IMR-90 (cell line): ENCODE measurements at regions not wholly inside any gene's neighbourhood (a gene's known extent, or its start where the extent isn't known, plus 50 kb on each side); places are given as distances from the start of the nearest gene placed in this dataset.
"Not testable (repeated sequence)": the region's sequence is repeated elsewhere in the genome, so short reads cannot be mapped to it uniquely, and the experiment has no call there.

ENCODE experiments used
- ATAC-seq: fragments of 200-7000 bp; cut with Tn5 transposase; 2 replicates; pipeline ENCODE4 v1.9.1; 2020; ENCODE audit warnings: low read depth, mild to moderate bottlenecking, moderate library complexity
- BruUV-seq: library from RNA; stranded (reverse); fragments of 400-500 nt; replicated peaks from 2 replicates; lab custom pipeline; 2021; lab: Mats Ljungman, UMichigan
- CTCF ChIA-PET: fragments of 300-600 bp; formaldehyde crosslinking; extraction: SDS; loops from one replicate; lab custom pipeline; 2021; ENCODE audit warnings: antibody characterized with exemption; lab: Yijun Ruan, JAX
- POLR2A ChIA-PET: fragments of 300-600 bp; sonication (Branson Sonifier 250); formaldehyde crosslinking; loops from one replicate; lab custom pipeline; 2022; ENCODE audit warnings: antibody characterized with exemption; ENCODE audit not compliant: unreplicated experiment; lab: Charles Lee
- DNase-seq: peaks from one replicate; pipeline ENCODE4 v3.0.0; 2013
- H2AFZ ChIP-seq: replicated peaks from 2 replicates; pipeline ENCODE3; 2013; ENCODE audit warnings: low read length, mild to moderate bottlenecking; ENCODE audit not compliant: poor library complexity
- H2AK5ac ChIP-seq: 2 replicates; pipeline ENCODE4 v1.6.1; 2013; ENCODE audit warnings: low read depth, low read length, inconsistent platforms
- H2AK9ac ChIP-seq: replicated peaks from 2 replicates; pipeline ENCODE3; 2013; ENCODE audit warnings: mild to moderate bottlenecking, low read depth, low read length, moderate library complexity; ENCODE audit not compliant: poor library complexity
- H2BK120ac ChIP-seq: 2 replicates; pipeline ENCODE4 v1.6.1; 2013; ENCODE audit warnings: low read depth, low read length, inconsistent platforms
- H2BK15ac ChIP-seq: 3 replicates; pipeline ENCODE4 v1.6.1; 2013; ENCODE audit warnings: low read depth, low read length, inconsistent platforms
- H2BK20ac ChIP-seq: 2 replicates; pipeline ENCODE4 v1.6.1; 2013; ENCODE audit warnings: low read depth, mild to moderate bottlenecking, inconsistent platforms, low read length, moderate library complexity
- H2BK5ac ChIP-seq: 2 replicates; pipeline ENCODE4 v1.6.1; 2013; ENCODE audit warnings: mild to moderate bottlenecking, low read depth, low read length, inconsistent platforms; ENCODE audit not compliant: poor library complexity, severe bottlenecking
- H3K14ac ChIP-seq: replicated peaks from 2 replicates; pipeline ENCODE4 v1.6.1; 2013; ENCODE audit warnings: low read depth, low read length, inconsistent platforms
- H3K18ac ChIP-seq: 2 replicates; pipeline ENCODE4 v1.6.1; 2013; ENCODE audit warnings: low read depth, low read length, control low read depth
- H3K23ac ChIP-seq: 2 replicates; pipeline ENCODE4 v1.6.1; 2013; ENCODE audit warnings: low read depth, low read length, inconsistent platforms
- H3K27ac ChIP-seq: 2 replicates; pipeline ENCODE4 v1.5.1; 2013; ENCODE audit warnings: mild to moderate bottlenecking, control low read depth, low read length; ENCODE audit not compliant: insufficient read depth
- H3K27me3 ChIP-seq: 2 replicates; pipeline ENCODE4 v1.6.1; 2013; ENCODE audit warnings: low read length; ENCODE audit not compliant: control insufficient read depth, insufficient read depth
- H3K36me3 ChIP-seq: 2 replicates; pipeline ENCODE4 v1.6.1; 2013; ENCODE audit warnings: low read length, mixed read lengths; ENCODE audit not compliant: control insufficient read depth, insufficient read depth
- H3K4ac ChIP-seq: 2 replicates; pipeline ENCODE4 v1.6.1; 2013; ENCODE audit warnings: low read depth, low read length, inconsistent platforms
- H3K4me1 ChIP-seq: 2 replicates; pipeline ENCODE4 v1.6.1; 2013; ENCODE audit warnings: low read length, mixed read lengths; ENCODE audit not compliant: control insufficient read depth, insufficient read depth
- H3K4me2 ChIP-seq: 2 replicates; pipeline ENCODE4 v1.6.1; 2013; ENCODE audit warnings: low read depth, mild to moderate bottlenecking, control low read depth, low read length, moderate library complexity
- H3K4me3 ChIP-seq: 2 replicates; pipeline ENCODE4 v1.5.1; 2013; ENCODE audit warnings: low read depth, mild to moderate bottlenecking, control low read depth, low read length, moderate library complexity; ENCODE audit not compliant: insufficient read depth
- H3K56ac ChIP-seq: 2 replicates; pipeline ENCODE4 v1.6.1; 2013; ENCODE audit warnings: low read length, inconsistent platforms; ENCODE audit not compliant: insufficient read depth; ENCODE audit errors: extremely low read depth
- H3K79me1 ChIP-seq, 2 experiments: 2 replicates each; pipeline ENCODE4 v1.6.1; 2013; ENCODE audit warnings: low read length in 2 of 2, inconsistent platforms in 1 of 2, low read depth in 1 of 2
- H3K9ac ChIP-seq: 2 replicates; pipeline ENCODE4 v1.6.1; 2013; ENCODE audit warnings: low read depth, low read length, control low read depth
- H3K9me1 ChIP-seq: 2 replicates; pipeline ENCODE4 v1.6.1; 2013; ENCODE audit warnings: low read length, inconsistent platforms; ENCODE audit not compliant: insufficient read depth
- H3K9me3 ChIP-seq: 2 replicates; pipeline ENCODE4 v1.6.1; 2013; ENCODE audit warnings: low read length; ENCODE audit not compliant: control insufficient read depth, insufficient read depth
- H4K20me1 ChIP-seq: 2 replicates; pipeline ENCODE4 v1.6.1; 2013; ENCODE audit warnings: low read length, inconsistent platforms; ENCODE audit not compliant: insufficient read depth
- H4K5ac ChIP-seq: 2 replicates; pipeline ENCODE4 v1.6.1; 2013; ENCODE audit warnings: mild to moderate bottlenecking, low read depth, low read length, control low read depth
- H4K8ac ChIP-seq, 2 experiments: 2 replicates each; pipeline ENCODE4 v1.6.1; 2013; ENCODE audit warnings: low read depth in 2 of 2, low read length in 2 of 2, control low read depth in 1 of 2, inconsistent platforms in 1 of 2
- H4K91ac ChIP-seq: 2 replicates; pipeline ENCODE4 v1.6.1; 2013; ENCODE audit warnings: low read depth, low read length, inconsistent platforms; ENCODE audit not compliant: insufficient read depth
- WGBS, 2 experiments: methylation state at CpG; one replicate each; pipeline versions ENCODE4 v1.1.5 to v1.1.7; 2013; ENCODE audit warnings: missing lambda C conversion rate in 2 of 2; ENCODE audit not compliant: insufficient read length in 1 of 2; ENCODE audit errors: extremely low coverage in 2 of 2; 5-methylcytosine and 5-hydroxymethylcytosine counted together
- dilution Hi-C: fragments of 300-500 bp; cut with HindIII; formaldehyde crosslinking; loops from one replicate; pipeline ENCODE4 v1.14.3; 2018; ENCODE audit warnings: low sequenced_read_pairs; ENCODE audit not compliant: unreplicated experiment
- in situ Hi-C: fragments of 300-500 bp; cut with MboI; formaldehyde crosslinking; loops from 3 replicates; pipeline ENCODE4 v1.14.3; 2019; ENCODE audit warnings: low sequenced_read_pairs, inconsistent platforms, mixed read lengths
- intact Hi-C: fragments of 100-400 bp; cut with micrococcal nuclease; formaldehyde crosslinking; loops from 2 replicates; pipeline ENCODE4 v1.10.0; 2022

DNA sequence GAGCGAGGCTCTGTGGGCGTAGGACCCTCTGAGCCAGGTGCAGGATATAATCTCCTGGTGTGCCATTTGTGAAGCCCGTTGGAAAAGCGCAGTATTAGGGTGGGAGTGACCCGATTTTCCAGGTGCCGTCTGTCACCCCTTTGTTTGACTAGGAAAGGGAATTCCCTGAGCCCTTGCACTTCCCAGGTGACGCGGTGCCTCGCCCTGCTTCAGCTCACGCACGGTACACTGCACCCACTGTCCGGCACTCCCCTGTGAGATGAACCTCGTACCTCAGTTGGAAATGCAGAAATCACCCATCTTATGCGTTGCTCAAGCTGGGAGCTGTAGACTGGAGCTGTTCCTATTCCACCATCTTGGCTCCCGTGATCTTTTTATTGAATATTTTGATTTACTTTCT lies 576.0 kb upstream of the CPEB2 start:
- dilution Hi-C loops, POLR2A ChIA-PET, H2AK9ac ChIP-seq: not testable (repeated sequence)

More for the DNA sequence above, 576.0 kb upstream of the CPEB2 start:
- whole genome bisulfite sequencing, 2 experiments = 74% methylated on average over 6 of the region's 15 CpGs; no CpG with 5 or more reads in 1 of the 2 experiments
- H3K4me2 ChIP-seq, H3K18ac ChIP-seq, H4K20me1 ChIP-seq, H2BK15ac ChIP-seq, H3K9me1 ChIP-seq, H3K27ac ChIP-seq, H3K4me1 ChIP-seq, H3K56ac ChIP-seq, H3K4me3 ChIP-seq, H4K8ac ChIP-seq, H3K9ac ChIP-seq, H2AFZ ChIP-seq, H2BK120ac ChIP-seq, H4K5ac ChIP-seq, H3K14ac ChIP-seq, H2AK5ac ChIP-seq, CTCF ChIA-PET, BruUV-seq, H3K36me3 ChIP-seq, H4K91ac ChIP-seq, H2BK20ac ChIP-seq, H3K79me1 ChIP-seq, H3K4ac ChIP-seq, H3K9me3 ChIP-seq, DNase-seq, H3K27me3 ChIP-seq, ATAC-seq, H2BK5ac ChIP-seq, H3K23ac ChIP-seq, in situ Hi-C loops: not testable (repeated sequence)
- intact Hi-C loops = loop anchor here (5.0 kb wide), 1 partner anchor 769 kb away; no protein-coding TSS in a partner anchor
